Liver (tissue), 3 donors: ENCODE measurements at regions not wholly inside any gene's neighbourhood (a gene's known extent, or its start where the extent isn't known, plus 50 kb on each side); places are given as distances from the start of the nearest gene placed in this dataset.

Source experiments
- EGR1 ChIP-seq, 2 donors: IDR thresholded peaks; 2 replicates each; pipeline ENCODE4 v1.6.1; 2016 to 2018; ENCODE audit warnings: antibody characterized with exemption in 2 of 2, low read depth in 2 of 2
- GABPA ChIP-seq, 2 donors: IDR thresholded peaks in 1 of 2; conservative IDR thresholded peaks in 1 of 2; 2 replicates each; pipeline ENCODE4 v1.6.1; 2016; ENCODE audit warnings: antibody characterized with exemption in 2 of 2, mild to moderate bottlenecking in 1 of 2, moderate library complexity in 1 of 2
- JUND ChIP-seq, 2 donors: IDR thresholded peaks; 2 replicates each; pipeline ENCODE4 v1.6.1; 2016; ENCODE audit warnings: antibody characterized with exemption in 2 of 2
- RAD21 ChIP-seq, 2 donors: IDR thresholded peaks; 2 replicates each; pipeline ENCODE4 v1.6.1; 2016; ENCODE audit warnings: antibody characterized with exemption in 2 of 2, mild to moderate bottlenecking in 2 of 2
- RXRA ChIP-seq, 2 donors: IDR thresholded peaks; 2 replicates each; pipeline ENCODE4 v1.6.1; 2017 to 2018; ENCODE audit warnings: antibody characterized with exemption in 2 of 2, mild to moderate bottlenecking in 1 of 2
- SP1 ChIP-seq: IDR thresholded peaks from 2 replicates; pipeline ENCODE4 v1.6.1; 2018; ENCODE audit warnings: antibody characterized with exemption, mild to moderate bottlenecking
- TF ChIP-seq, protein P1 (sequence below): fragments of 150-350 bp; IDR thresholded peaks from 2 replicates; pipeline ENCODE4 v1.5.1; 2017; ENCODE audit warnings: improper control_type of control experiment, low read depth, low read length; ENCODE audit not compliant: missing input control
- donor health status: healthy.
- donor health status: healthy.

DNA sequence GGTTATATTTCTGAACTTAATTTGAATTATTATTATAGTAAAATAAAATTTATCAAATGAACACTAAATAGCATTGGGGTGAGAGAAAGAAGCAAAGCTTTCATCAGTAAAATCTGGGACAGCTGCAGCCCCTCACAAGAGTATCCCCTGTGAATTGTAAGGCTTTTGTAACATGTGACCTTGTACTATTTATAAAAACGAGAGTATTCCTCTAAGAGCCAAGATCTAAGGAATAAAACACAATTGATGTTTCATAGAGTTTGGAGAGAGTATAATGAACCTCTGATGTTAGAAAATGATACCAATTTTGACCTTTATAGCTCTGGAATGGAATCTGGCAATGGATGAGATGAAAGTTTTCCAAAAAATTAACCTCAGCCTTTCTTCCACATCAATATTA is 617.2 kb upstream of the ID4 start:
- TF ChIP-seq, protein P1, sequence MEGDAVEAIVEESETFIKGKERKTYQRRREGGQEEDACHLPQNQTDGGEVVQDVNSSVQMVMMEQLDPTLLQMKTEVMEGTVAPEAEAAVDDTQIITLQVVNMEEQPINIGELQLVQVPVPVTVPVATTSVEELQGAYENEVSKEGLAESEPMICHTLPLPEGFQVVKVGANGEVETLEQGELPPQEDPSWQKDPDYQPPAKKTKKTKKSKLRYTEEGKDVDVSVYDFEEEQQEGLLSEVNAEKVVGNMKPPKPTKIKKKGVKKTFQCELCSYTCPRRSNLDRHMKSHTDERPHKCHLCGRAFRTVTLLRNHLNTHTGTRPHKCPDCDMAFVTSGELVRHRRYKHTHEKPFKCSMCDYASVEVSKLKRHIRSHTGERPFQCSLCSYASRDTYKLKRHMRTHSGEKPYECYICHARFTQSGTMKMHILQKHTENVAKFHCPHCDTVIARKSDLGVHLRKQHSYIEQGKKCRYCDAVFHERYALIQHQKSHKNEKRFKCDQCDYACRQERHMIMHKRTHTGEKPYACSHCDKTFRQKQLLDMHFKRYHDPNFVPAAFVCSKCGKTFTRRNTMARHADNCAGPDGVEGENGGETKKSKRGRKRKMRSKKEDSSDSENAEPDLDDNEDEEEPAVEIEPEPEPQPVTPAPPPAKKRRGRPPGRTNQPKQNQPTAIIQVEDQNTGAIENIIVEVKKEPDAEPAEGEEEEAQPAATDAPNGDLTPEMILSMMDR: no peak
- TF ChIP-seq JUND (IDR thresholded peaks at IDR 0.05) (no peak), EGR1 (IDR thresholded peaks at IDR 0.05; ENCODE audit: low read depth in 2 of 2) (no peak), RAD21 (IDR thresholded peaks at IDR 0.05) (no peak), SP1 (no peak), RXRA (IDR thresholded peaks at IDR 0.05) (no peak), GABPA (IDR thresholded peaks at IDR 0.05 in 1 of 2, conservative IDR thresholded peaks at IDR 0.05 in 1 of 2) (no peak)
